NCI-H2196 treated with DMSO at 0.1 percent for 48 hours (cell line): ENCODE measurements at regions not wholly inside any gene's neighbourhood (a gene's known extent, or its start where the extent isn't known, plus 50 kb on each side); places are given as distances from the start of the nearest gene placed in this dataset.
"Not testable (repeated sequence)": the region's sequence is repeated elsewhere in the genome, so short reads cannot be mapped to it uniquely, and the experiment has no call there.

Source experiments
- DNase-seq: peaks from one replicate; lab custom pipeline; 2025; ENCODE audit not compliant: unreplicated experiment; lab: John Stamatoyannopoulos, UW

DNA sequence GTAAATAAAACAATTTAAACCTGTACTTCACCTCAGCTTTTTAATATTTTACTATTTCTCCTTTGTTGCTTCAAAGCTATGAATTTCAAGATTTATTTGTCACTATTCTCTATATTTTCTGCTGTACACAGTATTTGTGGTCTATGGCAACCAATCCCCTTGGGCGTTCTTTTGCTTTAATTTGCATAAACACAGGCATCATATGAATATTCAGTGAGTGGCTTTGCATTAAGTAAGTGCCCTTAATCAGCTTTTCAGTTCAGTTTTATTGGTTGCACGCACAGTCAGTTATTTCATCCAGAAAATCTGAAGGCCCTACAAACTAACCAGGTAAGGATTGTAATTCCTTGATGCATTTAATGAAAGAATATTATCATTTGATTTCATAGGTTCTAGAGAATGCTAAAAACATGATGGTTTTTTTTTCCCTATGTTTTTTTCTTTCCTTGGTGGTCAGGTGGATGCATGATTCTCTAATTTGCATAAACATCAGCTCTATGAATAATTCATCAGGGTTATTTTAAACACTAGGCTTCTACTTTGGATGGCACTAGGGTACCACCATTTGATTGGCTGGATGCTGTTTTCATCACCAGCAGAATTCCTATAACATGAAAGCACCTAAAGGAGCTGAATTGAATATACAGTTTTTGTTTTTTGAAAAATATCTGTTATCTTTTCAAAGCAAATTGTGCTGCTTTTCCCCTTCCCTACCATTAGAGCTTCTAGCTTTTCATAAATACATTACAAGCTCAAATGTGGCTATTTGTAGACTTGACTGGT is 249.2 kb upstream of the CCNH start:
- DNase-seq: no peak

DNA sequence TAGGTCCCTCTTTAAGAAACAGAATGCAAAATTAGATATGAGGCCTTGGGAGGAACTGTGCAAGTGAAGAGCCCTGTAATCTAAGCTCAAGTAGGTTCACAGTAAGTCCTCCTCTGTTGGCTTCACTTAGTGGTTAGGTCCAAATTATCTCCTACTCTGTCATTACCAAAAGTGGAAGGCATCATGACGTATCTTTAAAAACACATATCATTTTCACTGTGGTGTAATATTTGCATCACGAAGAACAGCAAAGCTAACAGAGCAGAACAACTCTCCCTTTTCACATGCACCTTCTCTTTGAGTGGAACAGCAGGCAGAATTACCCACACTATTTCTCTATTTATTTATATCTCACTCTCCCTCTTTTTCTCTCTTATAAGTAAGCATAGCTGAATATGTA is 240.5 kb upstream of the CCNH start:
- DNase-seq: no peak

DNA sequence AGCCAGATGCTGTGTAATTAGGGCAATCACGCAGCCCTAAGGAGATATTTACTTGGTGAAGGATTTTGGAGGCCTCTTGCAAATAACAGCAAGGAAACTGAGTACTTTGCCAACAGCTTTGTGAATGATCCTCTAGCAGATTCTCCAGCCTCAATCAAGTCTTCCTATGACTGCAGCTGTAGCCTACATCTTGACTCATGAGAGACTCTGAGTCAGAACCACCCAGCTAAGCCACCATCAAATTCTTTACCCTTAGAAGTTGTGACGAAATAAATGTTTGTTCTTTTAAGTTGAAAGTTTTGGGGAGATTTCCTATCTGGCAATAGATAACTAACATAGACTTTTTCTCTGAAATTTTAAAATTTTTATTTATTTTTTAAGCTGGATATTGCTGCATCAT is 237.6 kb upstream of the CCNH start:
- DNase-seq: no peak

DNA sequence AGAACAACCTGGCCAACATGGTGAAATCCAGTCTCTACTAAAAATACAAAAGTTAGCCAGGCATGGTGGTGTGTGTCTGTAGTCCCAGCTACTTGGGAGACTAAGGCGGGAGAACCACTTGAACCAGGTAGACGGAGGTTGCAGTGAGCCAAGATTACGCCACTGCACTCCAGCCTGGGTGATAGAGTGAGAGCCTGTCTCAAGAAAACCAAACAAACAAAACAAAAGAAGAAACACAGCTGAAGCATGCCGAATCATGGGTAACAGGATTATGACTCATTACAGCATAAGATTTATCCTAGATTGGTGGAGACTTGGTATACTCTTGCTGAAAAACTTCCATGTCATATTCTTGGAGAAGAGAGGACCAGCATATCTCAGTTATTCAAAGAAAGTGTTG is 236.7 kb upstream of the CCNH start:
- DNase-seq: no peak

DNA sequence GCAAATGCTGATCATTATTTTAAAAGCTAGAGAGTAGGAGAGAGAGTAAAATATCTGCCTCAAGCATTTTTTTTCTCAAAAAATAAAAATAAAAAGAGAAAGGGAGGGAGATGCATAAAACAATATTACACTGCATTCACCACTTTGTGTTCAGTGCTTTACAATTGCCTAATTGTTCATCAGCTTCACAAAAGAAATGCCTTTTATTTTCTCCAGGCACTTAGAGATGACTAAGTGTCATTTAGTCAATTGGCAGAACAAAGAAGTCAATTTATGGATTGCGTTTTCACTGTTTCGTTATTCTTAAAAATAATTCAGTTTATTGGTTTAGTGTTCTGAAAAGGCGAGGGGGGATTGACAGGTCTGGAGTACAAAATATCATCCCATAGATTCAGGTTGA is 232.5 kb upstream of the CCNH start:
- no peak for DNase-seq

DNA sequence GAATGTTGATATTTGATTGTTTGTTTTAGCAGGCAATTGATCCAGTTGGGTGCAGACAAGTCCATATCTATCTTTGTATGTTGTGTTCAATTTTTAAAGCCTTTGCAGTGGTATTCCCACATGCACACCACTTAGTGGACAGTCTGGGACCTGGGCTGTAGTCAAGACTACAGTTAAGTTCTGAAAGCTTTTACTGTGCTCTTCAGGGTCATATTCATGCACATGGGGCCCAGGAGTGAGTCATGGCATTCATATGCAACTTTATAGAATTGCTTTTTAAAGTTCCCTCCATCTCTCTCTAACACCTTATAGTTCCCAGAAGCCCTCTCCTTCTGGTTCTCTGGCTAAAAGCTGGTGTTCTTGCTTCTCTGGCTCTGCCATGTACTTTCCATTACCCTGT is 228.2 kb upstream of the CCNH start:
- no peak for DNase-seq

DNA sequence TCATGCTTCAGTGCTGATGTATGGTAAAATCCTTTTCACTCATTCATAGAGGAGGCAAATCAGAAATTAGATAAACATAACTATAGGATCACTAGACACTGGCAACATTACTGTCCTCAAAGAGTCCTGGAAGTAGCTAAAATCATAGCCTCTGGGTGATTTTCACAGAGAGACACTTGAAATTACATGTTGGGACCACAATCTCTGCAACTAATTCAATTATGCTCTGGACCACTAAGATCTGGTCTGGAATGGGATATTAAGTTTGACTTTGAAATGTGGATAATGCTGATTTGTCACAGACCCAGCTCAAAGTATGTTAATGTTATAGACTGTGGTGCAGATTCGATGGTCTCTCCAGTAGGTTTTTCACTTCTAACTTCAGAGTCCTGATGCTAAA is 214.6 kb upstream of the CCNH start:
- DNase-seq: no peak

DNA sequence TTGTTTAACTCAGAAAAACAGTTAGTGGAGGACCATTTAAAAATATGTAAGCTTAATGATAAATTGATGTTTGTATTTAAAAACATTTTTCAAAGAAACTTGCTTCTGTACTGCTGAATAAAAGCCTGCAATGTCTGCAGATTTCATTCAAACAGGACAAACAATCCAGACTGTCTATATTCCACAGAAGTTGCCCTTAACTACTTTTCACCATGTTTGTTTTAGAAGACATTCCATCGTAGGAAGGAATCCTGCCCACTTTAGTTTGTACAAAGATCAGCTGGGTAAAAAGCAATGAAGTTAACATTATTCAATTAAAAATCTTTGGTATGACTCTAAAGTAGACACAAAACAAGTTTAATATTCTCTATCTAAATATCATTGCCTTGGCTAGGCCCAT is 195.7 kb upstream of the CCNH start:
- no peak for DNase-seq

DNA sequence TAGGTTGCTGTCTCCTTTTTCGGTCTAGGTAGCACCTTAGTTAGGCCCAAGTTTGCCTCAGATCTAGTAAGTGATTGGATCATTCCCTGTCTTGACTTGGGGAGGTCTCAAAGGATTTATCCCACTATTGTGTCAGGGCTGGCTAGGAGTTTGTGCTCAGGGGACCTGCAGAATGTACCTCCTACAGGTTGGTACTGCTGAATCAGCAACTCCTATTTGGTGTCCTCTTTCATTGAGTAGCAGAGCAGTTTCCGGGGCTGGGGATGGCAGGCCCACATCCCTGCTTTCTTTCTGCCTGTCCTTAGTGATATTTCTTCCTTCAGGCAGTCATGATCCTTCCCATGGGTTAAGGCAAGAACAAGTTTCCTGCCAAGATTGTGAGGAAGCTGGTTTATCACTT is 192.9 kb upstream of the CCNH start:
- no peak for DNase-seq

DNA sequence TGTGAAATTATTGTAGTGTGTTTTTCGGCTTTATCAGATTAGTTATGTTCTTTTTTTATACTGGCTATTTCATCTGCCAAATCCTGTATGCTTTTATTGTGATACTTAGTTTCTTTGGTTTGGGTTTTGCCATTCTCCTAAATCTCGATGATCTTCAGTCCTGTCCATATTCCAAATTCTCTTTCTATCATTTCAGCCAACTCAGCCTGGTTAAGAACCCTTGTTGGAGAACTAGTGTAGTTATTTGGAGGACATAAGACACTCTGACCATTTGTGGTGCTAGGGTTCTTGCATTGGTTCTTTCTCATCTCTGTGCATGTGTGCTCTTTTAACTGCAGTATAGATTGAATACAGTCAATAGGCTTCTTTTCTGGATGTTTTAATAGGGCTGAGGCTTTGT is 187.0 kb upstream of the CCNH start:
- DNase-seq: no peak

DNA sequence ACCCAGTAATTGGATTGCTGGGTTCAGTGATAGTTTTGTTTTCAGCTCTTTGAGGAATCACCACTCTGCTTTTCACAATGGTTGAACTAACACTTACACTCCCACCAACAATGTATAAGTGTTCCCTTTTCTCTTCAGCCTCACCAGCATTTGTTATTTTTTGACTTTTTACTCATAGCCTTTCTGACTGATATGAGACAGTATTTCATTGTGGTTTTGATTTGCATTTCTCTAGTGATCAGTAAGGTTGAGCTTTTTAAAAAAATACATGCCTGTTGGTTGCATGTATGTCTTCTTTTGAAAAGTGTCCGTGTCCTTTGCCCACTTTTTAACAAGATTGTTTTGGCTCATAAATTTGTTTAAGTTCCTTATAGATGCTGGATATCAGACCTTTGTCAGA is 185.7 kb upstream of the CCNH start:
- no peak for DNase-seq

DNA sequence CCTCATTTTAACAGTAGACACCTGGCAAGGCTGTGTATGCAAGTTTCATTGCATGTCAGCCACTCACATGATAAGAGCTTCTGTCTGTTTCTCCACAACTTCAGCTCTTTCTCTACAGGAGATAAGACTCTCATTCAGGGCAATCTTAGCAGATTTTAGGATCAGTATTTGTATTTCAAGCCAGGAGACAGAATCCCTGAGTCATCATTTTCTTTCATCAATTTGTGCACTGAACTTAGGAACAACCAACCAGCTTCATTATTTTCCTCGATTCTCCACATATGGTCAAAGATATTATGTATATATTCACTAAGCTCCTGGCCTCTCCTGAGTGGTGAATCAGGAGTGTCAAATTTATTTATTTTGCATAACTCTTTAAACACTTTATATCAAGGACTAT is 181.8 kb upstream of the CCNH start:
- DNase-seq: no peak

DNA sequence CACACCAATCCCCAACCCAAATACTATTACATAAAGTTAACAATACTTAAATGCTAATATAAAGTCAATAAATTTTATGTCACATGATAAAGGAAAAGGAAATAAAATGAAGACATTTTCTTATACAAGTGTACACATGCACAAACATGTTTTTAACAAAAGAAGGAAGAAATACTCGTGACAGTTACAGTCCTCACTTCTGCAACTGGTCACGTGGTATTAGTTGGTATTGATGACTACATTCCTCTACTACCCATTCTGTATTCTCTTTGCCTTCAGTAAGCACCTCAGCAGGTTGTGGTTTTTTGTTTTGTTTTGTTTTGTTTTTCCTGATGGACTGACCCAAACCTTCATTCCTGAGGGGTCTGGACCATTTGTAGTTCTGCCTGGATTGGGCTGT is 176.9 kb upstream of the CCNH start:
- DNase-seq: no peak

DNA sequence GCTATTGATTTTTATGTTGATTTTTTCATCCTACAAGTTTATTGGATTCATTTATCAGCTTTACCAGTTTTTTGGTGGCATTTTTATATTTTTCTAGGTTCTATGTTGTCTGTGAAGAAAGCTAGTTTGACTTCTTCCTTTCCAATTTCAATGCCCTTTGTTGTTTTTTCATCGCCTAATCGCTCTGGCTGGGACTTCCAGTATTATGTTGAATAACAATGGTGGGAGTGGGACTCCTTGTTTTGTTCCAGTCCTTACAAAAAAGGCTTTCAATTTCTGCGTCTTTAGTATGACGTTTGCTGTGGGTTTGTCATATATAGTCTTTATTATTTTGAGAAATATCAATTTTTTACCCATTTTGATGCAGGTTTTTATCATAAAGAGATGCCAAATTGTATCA is 175.6 kb upstream of the CCNH start:
- DNase-seq: no peak

DNA sequence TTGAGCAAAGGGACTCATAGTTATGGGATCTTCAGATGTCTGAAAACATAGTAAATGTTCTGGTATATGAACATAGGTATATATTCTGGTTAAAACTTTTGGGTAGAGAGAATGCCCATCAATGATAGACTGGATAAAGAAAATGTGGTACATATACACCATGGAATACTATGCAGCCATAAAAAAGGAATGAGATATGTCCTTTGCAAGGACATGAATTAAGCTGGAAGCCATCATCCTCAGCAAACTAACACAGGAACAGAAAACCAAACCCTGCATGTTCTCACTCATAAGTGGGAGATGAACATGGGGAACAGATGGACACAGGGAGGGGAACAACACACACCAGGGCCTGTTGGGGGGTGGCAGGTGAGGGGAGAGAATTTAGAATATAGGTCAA is 171.0 kb upstream of the CCNH start:
- DNase-seq: not testable (repeated sequence)

DNA sequence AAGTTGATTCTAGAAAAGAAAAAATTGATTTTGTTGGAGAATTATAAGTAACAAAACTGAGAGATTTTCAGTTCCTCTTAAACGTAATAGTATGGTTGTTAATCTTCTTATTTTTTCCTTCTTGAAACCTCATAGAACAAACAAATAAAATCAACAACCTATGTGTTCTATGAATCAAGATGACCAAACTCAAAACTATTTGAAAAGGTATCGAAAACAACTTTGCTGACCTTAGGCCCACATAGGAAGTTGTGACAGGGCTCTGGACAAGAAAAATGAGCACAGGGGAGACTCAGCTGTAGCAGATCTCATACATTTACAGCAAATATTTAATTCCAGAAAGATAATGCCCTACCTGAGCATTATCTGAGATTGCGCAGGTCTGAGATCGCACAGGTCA is 169.4 kb upstream of the CCNH start:
- no peak for DNase-seq

DNA sequence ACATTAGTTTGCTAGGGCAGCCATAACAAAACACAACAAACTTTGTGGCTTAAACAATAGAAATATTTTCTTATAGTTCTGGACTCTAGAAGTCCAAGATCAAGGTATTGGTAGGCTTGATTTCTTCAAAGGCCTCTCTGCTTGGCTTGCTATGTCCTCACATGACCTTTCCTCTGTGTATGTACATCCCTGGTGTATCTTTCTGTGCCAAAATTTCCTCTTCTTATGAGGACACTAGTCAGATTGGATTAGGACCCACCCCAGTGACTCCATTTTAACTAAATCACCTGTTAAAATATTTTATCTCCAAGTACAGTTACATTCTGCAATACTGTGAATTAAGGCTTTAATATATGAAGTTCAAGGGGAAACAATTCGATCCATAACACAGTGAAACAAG is 168.9 kb upstream of the CCNH start:
- DNase-seq: no peak

DNA sequence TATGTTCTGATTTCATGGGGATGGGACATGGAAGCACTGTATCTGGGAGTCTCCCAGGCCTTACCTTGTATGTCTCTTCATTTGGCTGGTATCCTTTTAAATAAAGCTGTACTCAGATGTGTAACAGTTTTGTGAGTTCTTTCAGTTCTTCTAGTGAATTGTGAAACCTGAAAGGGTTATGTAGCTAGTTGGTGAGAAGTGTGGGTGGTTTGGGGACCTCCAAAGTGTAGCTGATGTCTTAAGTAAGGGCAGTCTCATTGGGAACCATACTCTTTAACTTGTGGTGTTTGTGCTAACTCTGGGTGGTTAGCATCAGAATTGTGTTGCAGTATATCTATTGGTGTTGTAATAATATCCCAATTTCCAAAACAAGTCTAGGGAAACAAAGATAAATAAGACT is 166.9 kb upstream of the CCNH start:
- no peak for DNase-seq

DNA sequence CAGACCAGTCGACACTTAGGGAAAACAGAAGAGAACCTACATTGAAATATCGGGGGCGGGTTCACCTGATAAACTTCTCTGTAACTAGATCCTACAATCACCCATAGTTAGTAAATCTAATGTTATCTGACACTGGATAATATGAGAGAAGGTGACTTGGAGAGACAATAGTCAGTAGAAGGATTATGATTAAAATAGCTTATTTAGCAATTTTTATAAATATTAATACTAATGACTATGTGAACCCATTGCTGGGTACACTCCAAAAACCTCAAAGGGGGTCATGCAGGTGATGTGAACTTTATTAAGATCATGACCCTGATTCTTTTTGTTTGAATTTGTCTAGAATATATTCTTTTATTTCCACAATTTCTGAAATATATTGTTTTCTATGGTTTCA is 164.1 kb upstream of the CCNH start:
- no peak for DNase-seq

DNA sequence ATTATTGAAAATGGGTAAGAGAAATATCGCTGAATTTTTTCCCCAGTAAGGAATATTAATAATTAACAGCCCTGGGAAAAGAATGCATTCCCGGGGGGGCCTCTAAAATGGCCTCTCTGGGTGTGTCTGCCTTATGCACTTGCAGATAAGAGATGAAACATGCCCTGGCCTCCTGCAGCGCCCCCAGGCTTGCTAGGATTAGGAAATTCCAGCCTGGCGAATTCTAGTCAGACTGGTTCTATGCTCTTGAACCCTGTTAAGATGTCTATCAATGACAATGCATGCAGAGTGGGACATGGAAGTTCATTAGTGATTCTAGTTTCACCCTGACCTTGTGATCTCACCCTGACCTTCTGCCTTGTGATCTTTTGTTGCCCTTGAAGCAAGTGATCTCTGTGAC is 163.6 kb upstream of the CCNH start:
- DNase-seq: not testable (repeated sequence)

DNA sequence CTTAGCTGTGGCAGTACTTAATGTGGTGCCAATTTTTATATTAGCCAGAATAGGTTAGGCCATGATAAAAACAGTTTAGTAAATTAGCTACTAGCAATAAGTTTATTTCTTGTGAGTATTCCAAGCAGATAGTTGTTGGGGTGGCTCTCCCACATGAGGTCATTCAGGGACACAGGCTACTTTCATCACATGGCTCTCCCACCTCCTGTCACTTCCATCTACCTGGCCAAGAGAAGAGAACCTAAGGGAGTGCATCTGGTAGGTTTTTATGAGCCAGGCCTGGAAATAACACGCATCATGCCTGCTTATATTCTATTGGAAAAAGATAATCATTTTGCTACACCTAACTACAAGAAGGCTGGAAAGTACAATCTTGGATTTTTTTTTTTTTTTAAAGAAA is 161.4 kb upstream of the CCNH start:
- no peak for DNase-seq

DNA sequence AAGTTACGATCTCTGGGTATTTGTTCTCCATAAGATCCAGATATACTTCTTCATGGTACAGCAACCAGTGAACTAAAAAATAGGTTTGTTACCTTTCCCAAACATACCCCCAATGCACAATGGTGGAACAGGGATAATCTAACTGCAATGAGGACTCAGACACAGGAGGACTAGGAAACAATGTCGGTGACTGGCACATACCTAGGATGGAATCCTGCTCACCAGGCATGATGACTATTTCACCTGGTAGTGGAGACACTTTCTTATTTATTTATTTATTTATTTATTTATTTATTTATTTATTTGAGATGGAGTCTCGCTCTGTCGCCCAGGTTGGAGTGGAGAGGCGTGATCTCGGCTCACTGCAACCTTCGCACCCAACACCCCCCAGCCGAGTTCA is 159.9 kb upstream of the CCNH start:
- DNase-seq: no peak

DNA sequence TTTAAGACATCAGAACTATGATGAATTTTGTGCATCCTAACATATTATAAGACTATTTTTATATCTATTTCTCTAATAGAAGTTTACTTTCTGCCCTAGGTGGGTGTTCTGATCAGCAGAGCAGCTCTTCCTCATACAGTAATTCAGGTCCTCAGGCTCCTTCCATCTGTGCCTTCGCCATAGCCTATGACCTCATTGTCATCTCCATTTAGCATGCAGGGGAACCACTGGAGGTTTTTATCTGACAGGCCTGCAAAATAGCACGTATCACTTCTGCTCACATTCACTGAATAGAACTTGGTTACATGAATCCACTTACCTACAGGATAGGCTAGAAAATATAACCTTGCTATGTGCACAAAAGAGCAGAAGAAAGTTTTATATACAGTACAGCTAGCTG is 159.4 kb upstream of the CCNH start:
- DNase-seq: no peak

DNA sequence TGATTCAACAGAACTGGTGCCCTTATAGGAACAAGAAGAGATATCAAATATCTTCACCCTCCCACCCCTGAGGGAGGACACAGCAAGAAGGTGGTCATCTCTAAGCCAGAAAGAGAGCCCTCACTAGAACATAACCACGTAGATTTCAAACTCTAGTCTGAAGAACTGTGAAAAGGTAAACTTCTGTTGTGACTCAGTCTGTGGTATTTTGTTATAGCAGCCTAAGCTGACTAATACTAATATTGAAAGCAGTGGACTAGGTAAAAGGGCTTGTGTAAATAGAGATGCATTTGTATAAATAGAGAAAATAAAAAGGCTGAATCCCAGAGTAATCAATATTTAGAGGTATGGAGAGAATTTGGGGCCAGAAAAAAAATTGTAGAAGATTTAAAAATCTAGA is 157.6 kb upstream of the CCNH start:
- no peak for DNase-seq
